CD4-positive, alpha-beta T cell (primary cell): ENCODE measurements at regions not wholly inside any gene's neighbourhood (a gene's known extent, or its start where the extent isn't known, plus 50 kb on each side); places are given as distances from the start of the nearest gene placed in this dataset.

Experiments
- ATAC-seq: fragments of 200-7000 bp; cut with Tn5 transposase; one replicate; pipeline ENCODE4 v1.10.0; 2022; ENCODE audit warnings: mild to moderate bottlenecking; ENCODE audit not compliant: poor library complexity
- CTCF ChIA-PET: fragments of 350-600 bp; sonication (Branson Sonifier 250); formaldehyde crosslinking; loops from one replicate; lab custom pipeline; 2021; ENCODE audit warnings: antibody characterized with exemption, inconsistent platforms; lab: Charles Lee
- POLR2A ChIA-PET: fragments of 350-600 bp; sonication (Branson Sonifier 250); formaldehyde crosslinking; loops from one replicate; lab custom pipeline; 2021; ENCODE audit warnings: antibody characterized with exemption, inconsistent platforms; lab: Charles Lee
- DNase-seq, 14 experiments: peaks; one replicate each; pipeline ENCODE4 v3.0.0-alpha.2; 2013 to 2020; ENCODE audit warnings: mixed read lengths in 2 of 14
- H3K27ac ChIP-seq, 2 donors: one replicate each; pipeline versions ENCODE4 v1.5.1 to v1.7.0; 2013; ENCODE audit warnings: low read length in 2 of 2, low read depth in 1 of 2, mild to moderate bottlenecking in 1 of 2
- H3K27me3 ChIP-seq, 2 experiments: 1 replicate in 1 of 2; 2 replicates in 1 of 2; pipeline versions ENCODE4 v1.6.1 to v1.7.0; 2013; ENCODE audit warnings: low read length in 2 of 2, control low read depth in 1 of 2, mild to moderate bottlenecking in 1 of 2, moderate library complexity in 1 of 2; ENCODE audit not compliant: insufficient read depth in 2 of 2, control insufficient read depth in 1 of 2
- H3K36me3 ChIP-seq: one replicate; pipeline ENCODE4 v1.6.1; 2013; ENCODE audit warnings: low read length, control low read depth; ENCODE audit not compliant: insufficient read depth
- H3K4me1 ChIP-seq: one replicate; pipeline ENCODE4 v1.6.1; 2013; ENCODE audit warnings: low read length, control low read depth; ENCODE audit not compliant: insufficient read depth
- H3K4me3 ChIP-seq: one replicate; pipeline ENCODE4 v1.5.1; 2013; ENCODE audit warnings: mild to moderate bottlenecking, low read length, moderate library complexity
- H3K9me3 ChIP-seq, 2 experiments: 1 replicate in 1 of 2; 2 replicates in 1 of 2; pipeline versions ENCODE4 v1.6.1 to v1.7.0; 2013; ENCODE audit warnings: low read length in 2 of 2, mild to moderate bottlenecking in 2 of 2, control low read depth in 1 of 2, moderate library complexity in 1 of 2; ENCODE audit not compliant: control insufficient read depth in 1 of 2, insufficient read depth in 1 of 2
- H3K27ac Mint-ChIP-seq: one replicate; pipeline ENCODE4 v1.8.0; 2020; ENCODE audit warnings: mixed read lengths
- H3K27me3 Mint-ChIP-seq: one replicate; pipeline ENCODE4 v1.8.0; 2021; ENCODE audit warnings: mixed read lengths
- H3K36me3 Mint-ChIP-seq: one replicate; pipeline ENCODE4 v1.8.0; 2021; ENCODE audit warnings: low read depth, mixed read lengths
- H3K4me1 Mint-ChIP-seq: one replicate; pipeline ENCODE4 v1.8.0; 2021; ENCODE audit warnings: low read depth, mixed read lengths
- H3K4me3 Mint-ChIP-seq: one replicate; pipeline ENCODE4 v1.8.0; 2020; ENCODE audit warnings: mild to moderate bottlenecking, mixed read lengths
- H3K9me3 Mint-ChIP-seq: one replicate; pipeline ENCODE4 v1.8.0; 2020; ENCODE audit warnings: mixed read lengths
- intact Hi-C, 2 experiments: fragments of 100-400 bp; cut with DNase I in 1 of 2; cut with micrococcal nuclease in 1 of 2; formaldehyde crosslinking; loops; one replicate each; pipeline versions ENCODE4 v1.15.1 to v1.9.0; 2023 to 2025; cut with DNase I, micrococcal nuclease
- TF ChIP-seq, protein P1 (sequence below): fragments of 200-600 bp; IDR thresholded peaks from one replicate; pipeline ENCODE4 v1.8.0; 2022; ENCODE audit warnings: antibody characterized with exemption, mild to moderate bottlenecking

GRCh38 chr7:113796557-113796956, 122.3 kb downstream of the PPP1R3A start:
- POLR2A ChIA-PET = no interaction called here
- no peak for ATAC-seq
- Histone ChIP-seq H3K9me3 (no peaks in the 10 kb centered on the region), H3K27ac (no peak overlapping the region), H3K27me3 (no peaks in the 10 kb centered on the region), H3K36me3 (no peaks in the 10 kb centered on the region), H3K4me3 (no peak overlapping the region), H3K4me1 (no peaks in the 10 kb centered on the region)
- H3K27ac Mint-ChIP-seq = no peak overlapping the region
- no peaks in the 10 kb centered on the region for H3K36me3 Mint-ChIP-seq
- H3K4me1 Mint-ChIP-seq = no peaks in the 10 kb centered on the region
- TF ChIP-seq, protein P1, sequence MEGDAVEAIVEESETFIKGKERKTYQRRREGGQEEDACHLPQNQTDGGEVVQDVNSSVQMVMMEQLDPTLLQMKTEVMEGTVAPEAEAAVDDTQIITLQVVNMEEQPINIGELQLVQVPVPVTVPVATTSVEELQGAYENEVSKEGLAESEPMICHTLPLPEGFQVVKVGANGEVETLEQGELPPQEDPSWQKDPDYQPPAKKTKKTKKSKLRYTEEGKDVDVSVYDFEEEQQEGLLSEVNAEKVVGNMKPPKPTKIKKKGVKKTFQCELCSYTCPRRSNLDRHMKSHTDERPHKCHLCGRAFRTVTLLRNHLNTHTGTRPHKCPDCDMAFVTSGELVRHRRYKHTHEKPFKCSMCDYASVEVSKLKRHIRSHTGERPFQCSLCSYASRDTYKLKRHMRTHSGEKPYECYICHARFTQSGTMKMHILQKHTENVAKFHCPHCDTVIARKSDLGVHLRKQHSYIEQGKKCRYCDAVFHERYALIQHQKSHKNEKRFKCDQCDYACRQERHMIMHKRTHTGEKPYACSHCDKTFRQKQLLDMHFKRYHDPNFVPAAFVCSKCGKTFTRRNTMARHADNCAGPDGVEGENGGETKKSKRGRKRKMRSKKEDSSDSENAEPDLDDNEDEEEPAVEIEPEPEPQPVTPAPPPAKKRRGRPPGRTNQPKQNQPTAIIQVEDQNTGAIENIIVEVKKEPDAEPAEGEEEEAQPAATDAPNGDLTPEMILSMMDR = no peak
- CTCF ChIA-PET = no interaction called here
- no peaks in the 10 kb centered on the region for H3K27me3 Mint-ChIP-seq
- intact Hi-C loops = no loop called here
- H3K9me3 Mint-ChIP-seq = no peaks in the 10 kb centered on the region
- DNase-seq = no peak
- H3K4me3 Mint-ChIP-seq = no peak overlapping the region

- ChIA-PET CTCF (no interaction called here), POLR2A (no interaction called here)
- Mint-ChIP-seq H3K9me3 (no peaks in the 10 kb centered on the region), H3K27ac (no peak overlapping the region), H3K27me3 (no peaks in the 10 kb centered on the region), H3K36me3 (no peaks in the 10 kb centered on the region), H3K4me1 (no peaks in the 10 kb centered on the region), H3K4me3 (no peak overlapping the region)
- H3K27ac ChIP-seq = no peak overlapping the region
- H3K36me3 ChIP-seq = no peaks in the 10 kb centered on the region
- H3K4me3 ChIP-seq = no peak overlapping the region
- no peak for DNase-seq
- intact Hi-C loops = no loop called here
- TF ChIP-seq, protein P1 = no peak
- ATAC-seq = no peak
- H3K9me3 ChIP-seq = no peaks in the 10 kb centered on the region
- no peaks in the 10 kb centered on the region for H3K4me1 ChIP-seq
- no peaks in the 10 kb centered on the region for H3K27me3 ChIP-seq
Measured at GRCh38 chr7:113794573-113794972, 124.2 kb downstream of the PPP1R3A start.

GRCh38 chr7:113793171-113793570, 125.6 kb downstream of the PPP1R3A start:
- Mint-ChIP-seq H3K27me3 (no peaks in the 10 kb centered on the region), H3K27ac (no peak overlapping the region), H3K36me3 (no peaks in the 10 kb centered on the region), H3K9me3 (no peaks in the 10 kb centered on the region), H3K4me3 (no peak overlapping the region), H3K4me1 (no peaks in the 10 kb centered on the region)
- intact Hi-C loops = no loop called here
- TF ChIP-seq, protein P1 = no peak
- POLR2A ChIA-PET = no interaction called here
- Histone ChIP-seq H3K36me3 (no peaks in the 10 kb centered on the region), H3K4me3 (no peak overlapping the region), H3K4me1 (no peaks in the 10 kb centered on the region), H3K9me3 (no peaks in the 10 kb centered on the region), H3K27ac (no peak overlapping the region), H3K27me3 (no peaks in the 10 kb centered on the region)
- DNase-seq = no peak
- ATAC-seq = no peak
- CTCF ChIA-PET = no interaction called here
